ENCODE measurements at regions not wholly inside any gene's neighbourhood (a gene's known extent, or its start where the extent isn't known, plus 50 kb on each side); places are given as distances from the start of the nearest gene placed in this dataset.

- no peak for DNase-seq
Observed at GRCh38 chrX:26070882-26071281, 67.3 kb upstream of the MAGEB18 start.

- no peak for DNase-seq
Observed at GRCh38 chrX:26071618-26072017, 66.5 kb upstream of the MAGEB18 start.

- DNase-seq, result no peak
Observed at GRCh38 chrX:26083093-26083492, 55.0 kb upstream of the MAGEB18 start.
